ENCODE measurements at regions not wholly inside any gene's neighbourhood (a gene's known extent, or its start where the extent isn't known, plus 50 kb on each side); places are given as distances from the start of the nearest gene placed in this dataset.

- TF ChIP-seq EZH2 (IDR thresholded peaks at IDR 0.05; ENCODE audit: borderline replicate concordance, low read length) (no peak), CTCF (IDR thresholded peaks at IDR 0.05; ENCODE audit: low read length) (no peak)
Observed at GRCh38 chr9:34826999-34827538, 117.1 kb upstream of the CCL21 start.
